Thyroid gland (tissue), 4 donors: ENCODE measurements at regions not wholly inside any gene's neighbourhood (a gene's known extent, or its start where the extent isn't known, plus 50 kb on each side); places are given as distances from the start of the nearest gene placed in this dataset.

ENCODE experiments used
- POLR2A ChIP-seq, 2 donors: fragments of 450-650 bp; IDR thresholded peaks; one replicate each; pipeline ENCODE4 v1.6.1; 2017; ENCODE audit warnings: antibody characterized with exemption in 2 of 2, mild to moderate bottlenecking in 2 of 2, moderate library complexity in 1 of 2
- TF ChIP-seq, protein P1 (sequence below), 6 experiments: fragments of 200-600 bp in 3 of 6; fragments of 450-650 bp in 3 of 6; sonication (generic) in 3 of 6; IDR thresholded peaks; one replicate each; pipeline ENCODE4 v1.5.1; 2016 to 2019; ENCODE audit warnings: antibody characterized with exemption in 6 of 6, mild to moderate bottlenecking in 2 of 6, inconsistent platforms in 1 of 6, moderate library complexity in 1 of 6

DNA sequence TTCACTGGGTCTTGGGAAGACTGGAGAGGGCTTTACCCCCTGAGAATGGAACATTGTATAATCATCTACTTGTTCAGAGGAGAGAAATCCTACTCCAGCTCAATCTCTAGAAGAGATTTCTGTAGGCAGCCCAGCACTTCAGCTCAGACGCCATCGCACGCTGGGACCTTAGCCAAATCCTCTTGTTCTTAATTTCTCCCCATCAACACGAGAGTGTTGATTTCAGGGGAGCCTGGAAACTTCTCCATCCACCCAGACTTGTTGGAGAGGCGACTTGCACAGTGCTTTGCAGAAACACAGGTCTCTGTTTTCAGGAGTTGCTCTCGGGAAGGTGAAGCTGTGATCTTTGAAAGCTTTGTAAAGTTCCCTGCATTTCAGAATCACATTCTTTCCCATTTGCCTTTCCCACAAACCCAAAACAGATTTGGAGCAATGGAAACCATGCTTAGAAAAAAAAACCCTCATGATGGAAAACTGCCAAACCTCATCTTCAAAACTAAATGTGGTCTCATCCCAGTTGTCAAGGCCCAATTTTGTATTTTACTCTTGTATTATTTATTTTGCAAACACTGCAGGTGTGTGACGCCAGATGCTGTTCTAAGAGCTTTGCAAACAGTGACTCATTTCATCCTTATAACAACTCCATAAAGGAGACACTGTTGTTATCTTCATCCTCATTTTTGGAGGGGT, 60.9 kb downstream of the CALML3 start:
- TF ChIP-seq, protein P1, sequence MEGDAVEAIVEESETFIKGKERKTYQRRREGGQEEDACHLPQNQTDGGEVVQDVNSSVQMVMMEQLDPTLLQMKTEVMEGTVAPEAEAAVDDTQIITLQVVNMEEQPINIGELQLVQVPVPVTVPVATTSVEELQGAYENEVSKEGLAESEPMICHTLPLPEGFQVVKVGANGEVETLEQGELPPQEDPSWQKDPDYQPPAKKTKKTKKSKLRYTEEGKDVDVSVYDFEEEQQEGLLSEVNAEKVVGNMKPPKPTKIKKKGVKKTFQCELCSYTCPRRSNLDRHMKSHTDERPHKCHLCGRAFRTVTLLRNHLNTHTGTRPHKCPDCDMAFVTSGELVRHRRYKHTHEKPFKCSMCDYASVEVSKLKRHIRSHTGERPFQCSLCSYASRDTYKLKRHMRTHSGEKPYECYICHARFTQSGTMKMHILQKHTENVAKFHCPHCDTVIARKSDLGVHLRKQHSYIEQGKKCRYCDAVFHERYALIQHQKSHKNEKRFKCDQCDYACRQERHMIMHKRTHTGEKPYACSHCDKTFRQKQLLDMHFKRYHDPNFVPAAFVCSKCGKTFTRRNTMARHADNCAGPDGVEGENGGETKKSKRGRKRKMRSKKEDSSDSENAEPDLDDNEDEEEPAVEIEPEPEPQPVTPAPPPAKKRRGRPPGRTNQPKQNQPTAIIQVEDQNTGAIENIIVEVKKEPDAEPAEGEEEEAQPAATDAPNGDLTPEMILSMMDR (IDR thresholded peaks at IDR 0.05) = no peak
- no peak for TF ChIP-seq POLR2A (IDR thresholded peaks at IDR 0.05)
